COLO829 (cell line): ENCODE measurements at regions not wholly inside any gene's neighbourhood (a gene's known extent, or its start where the extent isn't known, plus 50 kb on each side); places are given as distances from the start of the nearest gene placed in this dataset.
"Not testable (repeated sequence)": the region's sequence is repeated elsewhere in the genome, so short reads cannot be mapped to it uniquely, and the experiment has no call there.

Experiments
- DNase-seq: peaks from one replicate; pipeline ENCODE4 v3.0.0; 2012; ENCODE audit warnings: low spot score

GRCh38 chr3:73867524-73867923 is 242.8 kb upstream of the PDZRN3 start:
- DNase-seq, result no peak

GRCh38 chr3:73866846-73867245 is 242.1 kb upstream of the PDZRN3 start:
- no peak for DNase-seq

- DNase-seq, result no peak
These were observed 238.9 kb upstream of the PDZRN3 start for GRCh38 chr3:73863546-73864079.

GRCh38 chr3:73855813-73856212 is 231.1 kb upstream of the PDZRN3 start:
- DNase-seq, result no peak

GRCh38 chr3:73848173-73848906 is 223.6 kb upstream of the PDZRN3 start:
- DNase-seq, result peak; percentile 74

- DNase-seq, result no peak
These were observed 222.2 kb upstream of the PDZRN3 start for GRCh38 chr3:73846951-73847350.

- DNase-seq, result no peak
These were observed 214.3 kb upstream of the PDZRN3 start for GRCh38 chr3:73839032-73839431.

GRCh38 chr3:73835945-73836344 is 211.2 kb upstream of the PDZRN3 start:
- no peak for DNase-seq

- no peak for DNase-seq
These were observed 207.7 kb upstream of the PDZRN3 start for GRCh38 chr3:73832426-73832825.

GRCh38 chr3:73828348-73828747 is 203.6 kb upstream of the PDZRN3 start:
- DNase-seq, result no peak

GRCh38 chr3:73827725-73828211 is 203.0 kb upstream of the PDZRN3 start:
- no peak for DNase-seq

GRCh38 chr3:73827204-73827603 is 202.5 kb upstream of the PDZRN3 start:
- DNase-seq, result no peak

- not testable (repeated sequence) for DNase-seq
These were observed 196.2 kb upstream of the PDZRN3 start for GRCh38 chr3:73820896-73821295.

GRCh38 chr3:73820431-73820830 is 195.7 kb upstream of the PDZRN3 start:
- DNase-seq, result no peak

GRCh38 chr3:73815966-73816365 is 191.2 kb upstream of the PDZRN3 start:
- no peak for DNase-seq

- DNase-seq, result no peak
These were observed 189.1 kb upstream of the PDZRN3 start for GRCh38 chr3:73813692-73814292.

GRCh38 chr3:73813291-73813690 is 188.6 kb upstream of the PDZRN3 start:
- no peak for DNase-seq

GRCh38 chr3:73812054-73812453 is 187.3 kb upstream of the PDZRN3 start:
- DNase-seq, result no peak

GRCh38 chr3:73808862-73809509 is 184.2 kb upstream of the PDZRN3 start:
- DNase-seq, result no peak

- DNase-seq, result no peak
These were observed 180.7 kb upstream of the PDZRN3 start for GRCh38 chr3:73805435-73805834.

GRCh38 chr3:73804204-73804603 is 179.5 kb upstream of the PDZRN3 start:
- no peak for DNase-seq

- no peak for DNase-seq
These were observed 176.7 kb upstream of the PDZRN3 start for GRCh38 chr3:73801444-73801843.

GRCh38 chr3:73797311-73797710 is 172.6 kb upstream of the PDZRN3 start:
- no peak for DNase-seq
